Left renal cortex interstitium (tissue), 4 donors: ENCODE measurements at regions not wholly inside any gene's neighbourhood (a gene's known extent, or its start where the extent isn't known, plus 50 kb on each side); places are given as distances from the start of the nearest gene placed in this dataset.

Experiments
- DNase-seq, 4 donors: peaks; one replicate each; pipeline ENCODE4 v3.0.0-alpha.2; 2013; ENCODE audit warnings: low read depth in 4 of 4, low spot score in 2 of 4, missing footprints in 1 of 4

- no peak for DNase-seq
Observed at GRCh38 chr3:83092521-83093221, 1331.2 kb upstream of the GBE1 start.

- DNase-seq, result no peak
Observed at GRCh38 chr3:83076041-83076440, 1314.6 kb upstream of the GBE1 start.

DNA sequence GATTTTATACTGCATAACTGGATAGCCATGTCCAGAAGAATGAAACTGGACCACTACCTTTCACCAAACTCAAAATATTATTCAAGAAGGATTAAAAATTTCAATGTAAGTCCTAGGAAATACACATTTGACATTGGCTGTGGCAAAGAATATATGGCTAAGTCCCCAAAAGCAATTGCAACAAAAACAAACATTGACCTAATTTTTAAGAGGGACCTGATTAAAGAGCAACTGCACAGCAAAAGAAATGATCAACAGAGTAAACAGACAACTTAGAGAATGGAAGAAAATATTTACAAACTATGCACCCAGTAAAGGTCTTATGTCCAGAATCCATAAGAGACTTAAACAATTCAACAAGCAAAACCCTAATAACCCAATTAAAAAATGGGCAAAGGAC is 1313.0 kb upstream of the GBE1 start:
- no peak for DNase-seq

- DNase-seq, result no peak
Observed at GRCh38 chr3:83065851-83066460, 1304.5 kb upstream of the GBE1 start.

- no peak for DNase-seq
Observed at GRCh38 chr3:83063446-83063845, 1302.0 kb upstream of the GBE1 start.

DNA sequence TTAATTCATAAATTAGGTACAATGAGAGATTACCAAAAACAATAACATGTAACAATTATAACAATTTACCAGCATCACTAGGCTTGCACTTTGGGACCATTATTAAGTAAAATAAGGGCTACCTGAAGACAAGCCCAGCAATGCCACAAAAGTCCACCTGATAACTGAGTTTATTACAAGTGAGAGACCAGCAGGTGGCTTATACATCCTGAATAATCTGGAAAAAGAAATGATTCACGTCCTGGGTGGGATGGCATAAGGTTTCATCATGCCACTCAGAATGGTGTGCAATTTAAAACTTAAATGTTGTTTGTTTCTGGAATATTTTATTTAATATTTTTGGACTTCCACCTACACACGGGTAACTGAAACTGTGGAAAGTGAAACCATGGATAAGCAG is 1287.1 kb upstream of the GBE1 start:
- DNase-seq, result no peak

- DNase-seq, result no peak
Observed at GRCh38 chr3:83039422-83039821, 1278.0 kb upstream of the GBE1 start.

- no peak for DNase-seq
Observed at GRCh38 chr3:83035704-83036010, 1274.2 kb upstream of the GBE1 start.

DNA sequence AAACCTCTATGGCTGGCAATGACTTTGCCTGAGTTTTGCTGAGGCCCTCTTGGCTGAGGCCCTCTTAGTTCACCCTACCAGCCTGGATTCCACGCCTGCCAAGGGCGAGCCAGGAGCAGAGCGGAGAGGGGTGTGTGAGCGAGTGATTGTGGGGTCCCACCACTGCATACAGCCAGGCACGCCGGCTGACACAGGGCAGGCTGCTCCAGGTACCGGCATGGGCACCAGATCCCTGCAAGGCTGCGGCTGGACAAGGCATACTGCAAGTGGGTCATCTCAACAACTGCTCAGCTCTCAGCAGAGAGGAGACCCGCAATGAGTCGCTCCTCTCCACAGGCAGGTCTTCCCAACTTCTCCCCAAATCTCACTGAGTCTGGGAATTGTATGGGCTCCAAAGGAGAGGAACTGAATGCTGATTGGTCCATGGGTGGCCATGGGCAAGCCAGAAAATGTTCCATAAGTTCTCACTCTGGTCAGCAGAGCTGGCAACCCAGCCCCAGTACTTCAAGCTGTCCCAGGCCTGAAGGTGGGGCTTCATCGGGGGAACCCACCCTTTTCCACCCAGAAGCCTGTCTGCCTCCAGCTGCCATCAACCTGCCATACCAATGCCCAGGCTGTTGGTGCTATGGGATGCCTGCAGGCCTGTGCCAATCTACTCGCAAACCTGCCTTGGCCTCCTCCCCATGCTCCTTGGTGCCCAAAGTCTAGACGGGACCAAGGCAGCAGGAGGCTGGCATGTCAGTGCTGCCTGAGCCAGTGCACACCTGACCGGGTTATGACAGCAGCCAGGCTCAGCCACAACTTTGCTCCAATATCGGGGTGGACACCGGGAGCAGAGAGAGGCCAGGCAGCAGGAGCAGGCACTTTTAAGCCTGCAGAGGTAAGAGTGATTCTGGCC is 1273.6 kb upstream of the GBE1 start:
- DNase-seq, result no peak

DNA sequence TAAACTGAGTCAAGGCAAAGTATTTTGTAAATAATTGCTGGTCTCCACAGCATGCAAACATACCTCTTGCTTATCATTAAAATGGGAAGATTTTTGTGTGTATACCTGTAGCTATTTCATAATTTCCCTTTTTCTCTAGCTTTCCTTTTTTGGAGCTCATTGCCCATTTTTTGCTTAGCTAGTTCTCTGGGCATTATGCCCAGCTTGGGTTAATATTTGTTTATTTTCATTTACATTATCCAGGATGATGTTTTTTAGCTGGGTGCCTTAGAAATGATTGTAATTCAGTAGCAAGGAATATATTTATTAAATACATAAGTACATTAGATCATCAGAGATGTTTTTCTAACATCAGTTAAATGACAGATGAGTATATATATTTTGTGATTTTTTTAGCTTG is 1271.7 kb upstream of the GBE1 start:
- no peak for DNase-seq

DNA sequence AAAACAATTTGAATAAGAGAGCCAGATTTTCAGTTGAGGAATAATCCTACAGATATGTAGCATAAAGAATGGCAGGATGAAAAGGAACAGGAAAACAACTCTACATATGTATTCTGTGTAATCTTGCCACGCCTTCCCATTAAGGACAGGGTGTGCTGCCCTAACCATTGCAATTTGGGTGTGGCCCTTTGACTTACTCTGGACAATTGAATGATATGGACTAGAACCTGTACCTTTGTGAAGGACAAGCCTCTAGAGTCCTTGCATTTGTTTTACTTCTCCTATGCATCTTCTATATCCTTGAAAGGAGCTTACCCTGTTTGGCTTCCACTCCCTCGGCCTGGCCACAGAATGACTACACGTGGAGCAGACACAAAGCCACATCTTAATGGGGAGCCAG is 1261.6 kb upstream of the GBE1 start:
- no peak for DNase-seq

DNA sequence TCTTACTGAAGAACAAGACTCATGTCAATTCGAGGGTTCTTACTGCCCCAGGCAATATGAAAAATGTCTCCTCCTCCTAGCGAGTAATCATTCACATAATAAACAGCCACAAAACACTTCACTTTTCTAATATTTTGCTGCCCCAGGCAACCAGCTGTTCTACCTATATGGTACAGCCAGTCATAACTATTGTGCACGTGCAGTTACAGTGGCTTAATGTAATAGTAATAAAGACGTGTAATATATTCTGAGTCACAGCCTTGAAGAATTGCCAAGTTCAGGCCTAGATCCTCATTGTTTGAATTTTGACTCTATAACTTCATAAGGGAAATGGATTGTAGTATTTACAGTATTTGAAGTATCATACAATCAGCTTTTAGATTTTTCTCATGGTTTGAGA is 1250.0 kb upstream of the GBE1 start:
- DNase-seq, result no peak

DNA sequence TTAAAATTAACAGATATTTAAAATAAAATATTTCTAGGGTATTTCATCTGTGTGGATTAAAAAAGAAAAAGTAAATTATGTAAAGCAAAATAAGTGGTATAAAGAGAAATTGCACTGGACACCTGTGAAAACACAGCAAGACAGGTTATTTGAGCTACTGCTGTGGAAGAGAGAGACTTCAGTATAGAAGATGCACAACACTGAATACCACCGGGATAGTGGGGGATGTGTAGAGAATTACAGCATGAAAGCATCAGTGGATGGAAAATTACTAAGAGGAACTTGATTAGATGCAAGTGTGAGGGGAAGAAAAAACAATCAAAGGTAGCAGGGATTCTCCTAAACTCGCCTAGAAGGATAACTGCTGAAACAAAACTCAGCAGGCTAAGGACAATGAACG is 1242.5 kb upstream of the GBE1 start:
- no peak for DNase-seq

DNA sequence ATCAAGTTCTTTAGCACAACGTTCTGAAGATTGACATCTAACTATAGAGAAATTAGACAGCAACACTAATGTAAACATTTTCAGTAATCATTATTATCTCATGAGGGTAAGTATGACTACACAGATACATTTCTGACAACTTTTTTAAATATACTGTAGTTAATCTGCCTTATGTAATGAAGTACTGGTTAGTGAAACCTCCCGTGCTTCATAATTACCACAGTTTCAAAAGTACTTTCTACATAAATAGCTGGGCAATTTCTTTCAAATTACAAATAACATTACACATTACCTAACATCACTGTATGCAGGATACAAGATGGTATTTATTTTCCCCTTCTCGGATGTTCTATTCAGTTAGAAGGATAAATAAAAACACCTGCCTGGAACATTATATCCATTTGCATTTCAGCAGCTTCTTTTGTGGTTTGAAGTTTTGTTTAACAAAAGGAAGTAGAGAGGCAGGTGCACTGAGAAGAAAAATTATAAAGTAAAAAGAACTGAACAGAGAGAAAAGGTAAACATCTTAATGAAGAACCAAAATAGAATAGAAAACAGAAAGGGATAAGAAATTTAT is 1241.5 kb upstream of the GBE1 start:
- DNase-seq, result no peak

DNA sequence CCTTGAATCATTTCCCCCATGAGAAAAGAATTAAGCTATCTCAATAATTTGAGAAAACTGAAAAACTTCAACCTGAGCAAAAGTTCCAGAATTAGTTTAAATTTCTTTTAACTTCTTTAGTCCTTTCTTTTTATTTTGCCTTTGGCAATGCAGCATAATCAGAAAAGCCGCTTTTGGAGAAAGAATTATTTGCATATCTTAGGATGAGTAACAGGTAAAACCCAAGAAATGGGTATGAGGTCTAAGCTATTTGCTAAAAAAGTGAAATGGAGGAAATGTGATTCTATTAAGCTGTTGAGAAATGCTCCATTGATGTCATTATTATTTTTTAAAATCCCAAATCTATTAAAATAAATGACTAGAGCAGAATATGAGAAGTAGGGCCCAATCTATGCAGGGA is 1238.3 kb upstream of the GBE1 start:
- DNase-seq, result no peak

- no peak for DNase-seq
Observed at GRCh38 chr3:82978368-82978767, 1216.9 kb upstream of the GBE1 start.

GRCh38 chr3:82977871-82978270 is 1216.4 kb upstream of the GBE1 start:
- DNase-seq, result no peak

- no peak for DNase-seq
Observed at GRCh38 chr3:82973791-82974190, 1212.3 kb upstream of the GBE1 start.

- no peak for DNase-seq
Observed at GRCh38 chr3:82960379-82960778, 1198.9 kb upstream of the GBE1 start.

- DNase-seq, result no peak
Observed at GRCh38 chr3:82957696-82958095, 1196.3 kb upstream of the GBE1 start.

DNA sequence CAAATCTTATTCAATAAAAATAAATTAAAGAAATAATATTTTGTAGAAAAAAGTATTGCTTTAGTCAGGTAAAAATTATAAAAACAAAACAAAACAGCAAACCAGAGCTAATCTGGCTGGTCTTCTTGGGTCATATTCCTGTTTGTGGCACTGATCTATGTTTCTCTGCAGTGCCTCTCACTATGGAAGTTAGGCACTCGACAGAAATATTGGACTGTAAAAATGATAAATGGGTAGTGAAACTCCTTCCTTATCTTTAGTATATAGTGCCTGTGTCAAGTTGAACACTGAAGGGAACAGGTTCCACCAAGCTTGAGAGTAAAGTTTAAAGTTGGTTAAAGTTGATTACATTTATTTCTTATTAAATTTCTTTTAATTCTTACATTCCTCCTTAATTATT is 1195.6 kb upstream of the GBE1 start:
- no peak for DNase-seq

- no peak for DNase-seq
Observed at GRCh38 chr3:82954486-82954885, 1193.0 kb upstream of the GBE1 start.
